ENCODE measurements at regions not wholly inside any gene's neighbourhood (a gene's known extent, or its start where the extent isn't known, plus 50 kb on each side); places are given as distances from the start of the nearest gene placed in this dataset.

DNA sequence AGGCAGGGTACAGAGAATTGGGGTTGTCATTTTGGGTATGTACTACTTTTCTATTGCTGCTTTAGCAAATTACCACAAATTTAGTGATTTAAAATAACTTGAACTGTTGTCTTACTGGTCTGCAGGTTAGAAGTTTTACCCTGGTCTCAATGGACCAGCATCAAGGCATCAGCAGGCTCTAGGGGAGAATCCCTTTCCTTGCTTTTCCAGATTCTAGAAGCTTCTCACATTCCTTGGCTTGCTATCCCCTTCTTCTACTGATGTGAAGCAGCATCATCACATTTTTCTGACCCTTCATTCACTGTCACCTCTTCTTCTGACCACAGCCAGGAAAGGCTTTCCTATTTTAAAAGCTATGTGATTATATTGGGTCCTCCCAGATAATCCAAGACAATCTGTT, 237.8 kb upstream of the RBMS1 start:
- TF ChIP-seq, protein P1, sequence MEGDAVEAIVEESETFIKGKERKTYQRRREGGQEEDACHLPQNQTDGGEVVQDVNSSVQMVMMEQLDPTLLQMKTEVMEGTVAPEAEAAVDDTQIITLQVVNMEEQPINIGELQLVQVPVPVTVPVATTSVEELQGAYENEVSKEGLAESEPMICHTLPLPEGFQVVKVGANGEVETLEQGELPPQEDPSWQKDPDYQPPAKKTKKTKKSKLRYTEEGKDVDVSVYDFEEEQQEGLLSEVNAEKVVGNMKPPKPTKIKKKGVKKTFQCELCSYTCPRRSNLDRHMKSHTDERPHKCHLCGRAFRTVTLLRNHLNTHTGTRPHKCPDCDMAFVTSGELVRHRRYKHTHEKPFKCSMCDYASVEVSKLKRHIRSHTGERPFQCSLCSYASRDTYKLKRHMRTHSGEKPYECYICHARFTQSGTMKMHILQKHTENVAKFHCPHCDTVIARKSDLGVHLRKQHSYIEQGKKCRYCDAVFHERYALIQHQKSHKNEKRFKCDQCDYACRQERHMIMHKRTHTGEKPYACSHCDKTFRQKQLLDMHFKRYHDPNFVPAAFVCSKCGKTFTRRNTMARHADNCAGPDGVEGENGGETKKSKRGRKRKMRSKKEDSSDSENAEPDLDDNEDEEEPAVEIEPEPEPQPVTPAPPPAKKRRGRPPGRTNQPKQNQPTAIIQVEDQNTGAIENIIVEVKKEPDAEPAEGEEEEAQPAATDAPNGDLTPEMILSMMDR (IDR thresholded peaks at IDR 0.05), result no peak
- TF ChIP-seq POLR2A (IDR thresholded peaks at IDR 0.05), result no peak

Data from esophagus squamous epithelium (tissue), 4 donors.